Lower lobe of right lung (tissue), 2 donors: ENCODE measurements at regions not wholly inside any gene's neighbourhood (a gene's known extent, or its start where the extent isn't known, plus 50 kb on each side); places are given as distances from the start of the nearest gene placed in this dataset.

Experiments
- ATAC-seq, 2 donors: fragments of 200-7000 bp; cut with Tn5 transposase; one replicate each; pipeline ENCODE4 v1.9.1; 2020 to 2022; ENCODE audit warnings: mild to moderate bottlenecking in 2 of 2, moderate library complexity in 2 of 2
- DNase-seq: peaks from one replicate; pipeline ENCODE4 v3.0.0-alpha.2; 2020
- H3K27ac ChIP-seq: fragments of 200-600 bp; one replicate; pipeline ENCODE4 v1.8.0; 2022
- H3K27me3 ChIP-seq: fragments of 200-600 bp; one replicate; pipeline ENCODE4 v1.8.0; 2022; ENCODE audit warnings: low read depth
- H3K36me3 ChIP-seq: fragments of 200-600 bp; one replicate; pipeline ENCODE4 v1.8.0; 2022; ENCODE audit warnings: mild to moderate bottlenecking
- H3K4me1 ChIP-seq: fragments of 200-600 bp; one replicate; pipeline ENCODE4 v1.8.0; 2022
- H3K4me3 ChIP-seq: fragments of 200-600 bp; one replicate; pipeline ENCODE4 v1.8.0; 2022; ENCODE audit warnings: mild to moderate bottlenecking
- H3K9me3 ChIP-seq: fragments of 200-600 bp; one replicate; pipeline ENCODE4 v1.8.0; 2022
- intact Hi-C: fragments of 100-400 bp; cut with DNase I; formaldehyde crosslinking; loops from one replicate; pipeline ENCODE4 v1.11.0; 2022
- TF ChIP-seq, protein P1 (sequence below): fragments of 200-600 bp; IDR thresholded peaks from one replicate; pipeline ENCODE4 v1.8.0; 2022; ENCODE audit warnings: antibody characterized with exemption, mild to moderate bottlenecking
- donor health status: DM: no; HTN: yes; CAD: no; lungs with severe emphysema.

DNA sequence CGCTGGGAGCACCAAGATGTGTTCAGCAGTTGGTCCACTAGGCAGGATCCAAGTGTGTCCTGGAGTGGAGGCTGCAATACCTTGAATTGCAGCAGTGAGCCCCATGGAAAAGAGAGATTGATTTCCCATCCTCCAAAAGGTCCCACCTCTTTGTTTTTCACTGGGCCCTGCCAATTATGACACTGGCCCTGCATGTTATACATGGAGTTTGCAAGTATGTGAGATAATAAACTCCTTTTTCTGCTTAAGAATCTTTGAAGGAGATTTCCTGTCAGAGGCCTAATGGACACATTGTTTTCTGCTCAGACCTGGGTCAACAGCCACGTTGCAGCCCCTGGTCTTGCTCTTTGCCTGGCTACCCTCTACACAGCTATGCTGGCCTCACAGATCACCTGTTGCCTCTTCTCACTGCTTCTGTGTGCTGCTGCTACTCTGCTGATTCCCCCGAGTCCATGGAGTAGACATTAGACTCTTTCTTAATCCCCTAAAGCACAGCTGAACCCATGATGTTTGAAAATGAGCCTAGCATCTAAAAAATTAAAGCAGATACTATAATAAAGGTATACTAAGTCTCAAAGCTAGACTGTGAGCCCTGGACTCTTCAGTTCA is 341.9 kb upstream of the CDH11 start:
- H3K27me3 ChIP-seq = no peaks in the 10 kb centered on the region
- H3K4me1 ChIP-seq = no peaks in the 10 kb centered on the region
- no peak overlapping the region for H3K27ac ChIP-seq
- TF ChIP-seq, protein P1, sequence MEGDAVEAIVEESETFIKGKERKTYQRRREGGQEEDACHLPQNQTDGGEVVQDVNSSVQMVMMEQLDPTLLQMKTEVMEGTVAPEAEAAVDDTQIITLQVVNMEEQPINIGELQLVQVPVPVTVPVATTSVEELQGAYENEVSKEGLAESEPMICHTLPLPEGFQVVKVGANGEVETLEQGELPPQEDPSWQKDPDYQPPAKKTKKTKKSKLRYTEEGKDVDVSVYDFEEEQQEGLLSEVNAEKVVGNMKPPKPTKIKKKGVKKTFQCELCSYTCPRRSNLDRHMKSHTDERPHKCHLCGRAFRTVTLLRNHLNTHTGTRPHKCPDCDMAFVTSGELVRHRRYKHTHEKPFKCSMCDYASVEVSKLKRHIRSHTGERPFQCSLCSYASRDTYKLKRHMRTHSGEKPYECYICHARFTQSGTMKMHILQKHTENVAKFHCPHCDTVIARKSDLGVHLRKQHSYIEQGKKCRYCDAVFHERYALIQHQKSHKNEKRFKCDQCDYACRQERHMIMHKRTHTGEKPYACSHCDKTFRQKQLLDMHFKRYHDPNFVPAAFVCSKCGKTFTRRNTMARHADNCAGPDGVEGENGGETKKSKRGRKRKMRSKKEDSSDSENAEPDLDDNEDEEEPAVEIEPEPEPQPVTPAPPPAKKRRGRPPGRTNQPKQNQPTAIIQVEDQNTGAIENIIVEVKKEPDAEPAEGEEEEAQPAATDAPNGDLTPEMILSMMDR = no peak
- no peak for DNase-seq
- no peak for ATAC-seq
- no peak overlapping the region for H3K4me3 ChIP-seq
- H3K9me3 ChIP-seq = no peaks in the 10 kb centered on the region
- intact Hi-C loops = no loop called here
- H3K36me3 ChIP-seq = no peaks in the 10 kb centered on the region

DNA sequence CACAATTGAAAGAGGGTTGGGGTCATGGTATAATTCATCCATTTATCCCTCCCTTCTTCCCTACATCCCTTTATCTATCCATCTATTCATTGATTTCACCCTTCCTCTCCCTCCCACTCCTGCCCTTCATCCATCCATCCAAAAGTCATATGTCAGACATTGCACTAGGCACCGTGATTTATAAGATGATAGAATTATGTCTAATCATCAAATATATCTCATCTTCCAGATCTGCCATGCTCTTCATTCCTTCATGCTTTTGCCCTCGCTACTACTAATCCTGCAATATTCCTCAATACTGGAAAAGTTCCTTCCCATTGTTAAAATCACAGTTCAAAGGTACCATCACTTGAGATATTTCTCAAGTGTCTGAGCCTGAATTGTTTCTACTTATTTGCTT is 335.2 kb upstream of the CDH11 start:
- H3K4me1 ChIP-seq = no peaks in the 10 kb centered on the region
- no peaks in the 10 kb centered on the region for H3K36me3 ChIP-seq
- H3K4me3 ChIP-seq = no peak overlapping the region
- intact Hi-C loops = no loop called here
- ATAC-seq = no peak
- no peak overlapping the region for H3K27ac ChIP-seq
- no peaks in the 10 kb centered on the region for H3K9me3 ChIP-seq
- TF ChIP-seq, protein P1 = no peak
- H3K27me3 ChIP-seq = no peaks in the 10 kb centered on the region
- no peak for DNase-seq

DNA sequence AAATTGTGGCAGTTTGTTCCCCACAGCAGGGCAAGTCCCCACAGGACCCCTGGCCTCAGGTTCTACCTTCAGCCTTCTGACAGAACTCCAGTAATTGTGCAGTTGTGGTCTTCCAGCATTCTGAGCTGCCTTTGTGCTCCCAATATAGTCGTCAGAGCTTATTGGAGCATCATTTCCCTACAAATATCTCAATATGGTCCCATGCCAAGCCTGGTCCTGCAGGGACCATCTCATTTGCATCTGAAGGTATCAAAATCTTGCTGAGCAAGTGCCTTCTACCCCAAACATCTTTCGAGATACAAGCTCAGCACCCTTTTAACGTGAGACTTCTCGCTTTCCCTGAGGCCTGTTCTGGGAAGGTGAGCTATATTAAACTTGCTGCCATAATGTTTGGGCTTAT is 333.9 kb upstream of the CDH11 start:
- Histone ChIP-seq H3K27me3 (no peaks in the 10 kb centered on the region), H3K36me3 (no peaks in the 10 kb centered on the region), H3K4me1 (no peaks in the 10 kb centered on the region), H3K4me3 (no peak overlapping the region), H3K27ac (no peak overlapping the region), H3K9me3 (no peaks in the 10 kb centered on the region)
- intact Hi-C loops = no loop called here
- TF ChIP-seq, protein P1 = no peak
- no peak for DNase-seq
- no peak for ATAC-seq

DNA sequence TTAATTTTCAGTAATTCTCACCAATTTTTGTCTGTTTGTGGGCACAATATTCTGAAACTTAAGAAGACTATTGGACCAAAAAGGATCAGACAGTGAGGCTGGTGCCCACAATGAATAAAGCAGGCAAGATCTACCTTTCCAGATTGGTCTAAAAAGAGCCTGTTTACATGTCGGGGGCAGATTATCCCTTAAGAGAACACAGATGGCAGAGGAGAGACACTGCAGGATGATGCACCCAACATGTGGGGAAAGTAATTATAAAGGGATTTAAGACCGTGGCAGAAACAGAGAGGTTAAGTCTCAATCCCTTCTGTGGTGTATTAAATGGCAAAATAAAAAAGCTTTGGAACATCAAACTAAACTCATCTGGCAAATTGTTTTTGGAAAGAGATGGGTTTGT is 331.8 kb upstream of the CDH11 start:
- Histone ChIP-seq H3K27me3 (no peaks in the 10 kb centered on the region), H3K27ac (no peak overlapping the region), H3K36me3 (no peaks in the 10 kb centered on the region), H3K9me3 (peaks cover 7% of the 10 kb centered on the region), H3K4me3 (no peak overlapping the region), H3K4me1 (no peaks in the 10 kb centered on the region)
- ATAC-seq = no peak
- TF ChIP-seq, protein P1 = no peak
- no peak for DNase-seq
- intact Hi-C loops = no loop called here

DNA sequence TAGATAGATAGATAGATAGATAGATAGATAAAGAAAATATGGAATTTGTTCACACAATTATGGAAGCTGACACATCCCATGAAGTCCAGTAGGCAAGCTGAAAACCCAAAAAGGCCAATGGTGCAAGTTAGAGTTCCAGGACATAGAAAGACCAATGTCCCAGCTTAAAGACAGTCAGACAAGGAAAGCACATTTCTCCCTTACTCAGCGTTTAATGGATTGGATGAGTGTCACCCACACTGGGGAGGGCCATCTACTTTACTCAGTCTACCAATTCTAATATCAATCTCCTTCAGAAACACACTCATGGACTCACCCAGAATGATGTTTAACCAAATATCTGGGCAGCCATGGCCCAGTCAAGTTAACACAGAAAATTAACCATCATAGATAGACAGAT is 327.7 kb upstream of the CDH11 start:
- TF ChIP-seq, protein P1 = no peak
- H3K9me3 ChIP-seq = peaks cover 12% of the 10 kb centered on the region
- no peaks in the 10 kb centered on the region for H3K4me1 ChIP-seq
- DNase-seq (no peak), ATAC-seq (no peak)
- no peak overlapping the region for H3K27ac ChIP-seq
- intact Hi-C loops = no loop called here
- H3K4me3 ChIP-seq = no peak overlapping the region
- H3K27me3 ChIP-seq = no peaks in the 10 kb centered on the region
- no peaks in the 10 kb centered on the region for H3K36me3 ChIP-seq

DNA sequence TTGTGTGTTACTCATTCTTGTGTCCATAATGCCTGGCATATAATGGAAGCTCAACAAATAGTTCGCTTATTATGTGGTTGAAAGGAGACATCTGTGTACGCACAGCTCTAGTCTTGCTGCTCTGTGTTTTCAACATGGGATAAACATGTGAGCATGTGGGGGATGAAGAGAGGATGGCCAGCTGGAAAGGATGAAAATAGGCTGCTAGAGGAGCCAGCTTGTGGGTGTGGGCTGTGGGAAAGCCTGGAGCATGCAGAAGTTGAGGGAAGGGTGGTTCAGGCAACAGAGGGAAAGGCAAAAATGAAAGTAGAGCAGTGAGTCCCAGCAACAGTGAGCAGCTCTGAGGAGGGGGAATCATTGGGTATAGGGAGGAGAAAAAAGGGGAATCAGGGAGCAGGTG is 324.6 kb upstream of the CDH11 start:
- H3K36me3 ChIP-seq = no peaks in the 10 kb centered on the region
- H3K4me1 ChIP-seq = no peaks in the 10 kb centered on the region
- ATAC-seq (no peak), DNase-seq (no peak)
- peaks cover 12% of the 10 kb centered on the region for H3K9me3 ChIP-seq
- intact Hi-C loops = no loop called here
- TF ChIP-seq, protein P1 = no peak
- H3K4me3 ChIP-seq = no peak overlapping the region
- no peak overlapping the region for H3K27ac ChIP-seq
- no peaks in the 10 kb centered on the region for H3K27me3 ChIP-seq
